ENCODE measurements at regions not wholly inside any gene's neighbourhood (a gene's known extent, or its start where the extent isn't known, plus 50 kb on each side); places are given as distances from the start of the nearest gene placed in this dataset.
"Not testable (repeated sequence)": the region's sequence is repeated elsewhere in the genome, so short reads cannot be mapped to it uniquely, and the experiment has no call there.

DNA sequence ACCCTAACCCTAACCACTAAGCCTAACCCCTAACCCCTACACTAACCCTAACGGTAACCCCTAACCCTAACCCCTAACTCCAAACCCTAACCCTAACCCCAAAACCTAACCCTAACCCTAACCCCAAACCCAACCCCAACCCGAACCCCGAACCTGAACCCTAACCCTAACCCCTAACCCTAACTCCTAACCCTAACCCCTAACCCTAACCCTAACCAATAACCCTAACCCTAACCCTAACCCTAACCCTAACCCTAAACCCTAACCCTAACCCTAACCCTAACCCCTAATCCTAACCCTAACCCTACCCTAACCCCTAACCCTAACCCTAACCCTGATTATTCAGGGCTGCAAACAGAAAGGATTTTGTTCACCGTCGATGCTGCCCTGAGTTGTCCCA is 144.6 kb upstream of the DUSP22 start:
- H3K36me3 ChIP-seq (ENCODE audit: low read depth); H3K4me1 ChIP-seq (ENCODE audit: low read depth); ATAC-seq; DNase-seq; H3K9me3 ChIP-seq; intact Hi-C loops (cut with DNase I, micrococcal nuclease); H3K4me3 ChIP-seq: not testable (repeated sequence)

DNA sequence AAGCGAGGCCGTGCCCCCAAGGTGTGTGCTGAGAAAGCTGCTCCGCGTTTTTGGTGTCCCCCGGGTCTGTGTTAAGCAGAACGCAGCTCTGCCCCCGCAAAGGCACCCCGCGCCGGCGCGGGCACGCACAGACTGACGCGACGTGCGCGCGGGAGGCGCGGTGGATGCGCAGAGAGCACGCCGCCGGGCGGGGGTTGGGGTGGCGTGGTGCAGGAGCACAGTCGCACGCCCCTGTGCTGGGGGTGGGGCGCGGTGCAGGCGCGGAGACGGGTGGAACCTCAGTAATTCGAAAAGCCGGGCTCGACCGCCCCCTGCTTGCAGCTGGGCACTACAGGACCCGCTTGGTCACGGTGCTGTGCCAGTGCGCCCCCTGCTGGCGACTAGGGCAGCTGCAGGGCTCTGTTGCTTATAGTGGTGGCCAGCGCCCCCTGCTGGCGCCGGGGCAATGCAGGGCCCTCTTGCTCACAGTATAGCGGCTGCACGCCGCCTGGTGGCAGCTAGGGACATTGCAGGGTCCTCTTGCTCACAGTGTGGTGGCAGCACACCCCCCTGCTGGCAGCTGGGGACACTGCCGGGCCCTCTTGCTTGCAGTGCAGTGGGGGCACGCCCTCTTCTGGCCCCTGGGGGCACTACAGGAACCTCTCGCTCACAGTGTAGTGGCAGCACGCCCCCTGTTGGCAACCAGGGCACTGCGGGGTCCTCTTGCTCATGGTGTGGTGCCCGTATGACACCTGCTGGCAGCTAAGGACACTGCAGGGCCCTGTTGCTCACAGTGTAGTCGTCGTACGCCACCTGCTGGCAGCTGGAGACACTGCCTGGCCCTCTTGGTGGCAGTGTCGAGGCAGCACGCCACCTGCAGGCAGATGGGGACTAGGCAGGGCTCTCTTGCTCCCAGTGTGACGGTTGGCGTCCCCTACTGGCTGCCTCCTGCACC is 144.0 kb upstream of the DUSP22 start:
- H3K9me3 ChIP-seq; intact Hi-C loops (cut with DNase I, micrococcal nuclease); H3K4me1 ChIP-seq (ENCODE audit: low read depth); H3K36me3 ChIP-seq (ENCODE audit: low read depth); H3K4me3 ChIP-seq: not testable (repeated sequence)
- TF ChIP-seq, protein P1, sequence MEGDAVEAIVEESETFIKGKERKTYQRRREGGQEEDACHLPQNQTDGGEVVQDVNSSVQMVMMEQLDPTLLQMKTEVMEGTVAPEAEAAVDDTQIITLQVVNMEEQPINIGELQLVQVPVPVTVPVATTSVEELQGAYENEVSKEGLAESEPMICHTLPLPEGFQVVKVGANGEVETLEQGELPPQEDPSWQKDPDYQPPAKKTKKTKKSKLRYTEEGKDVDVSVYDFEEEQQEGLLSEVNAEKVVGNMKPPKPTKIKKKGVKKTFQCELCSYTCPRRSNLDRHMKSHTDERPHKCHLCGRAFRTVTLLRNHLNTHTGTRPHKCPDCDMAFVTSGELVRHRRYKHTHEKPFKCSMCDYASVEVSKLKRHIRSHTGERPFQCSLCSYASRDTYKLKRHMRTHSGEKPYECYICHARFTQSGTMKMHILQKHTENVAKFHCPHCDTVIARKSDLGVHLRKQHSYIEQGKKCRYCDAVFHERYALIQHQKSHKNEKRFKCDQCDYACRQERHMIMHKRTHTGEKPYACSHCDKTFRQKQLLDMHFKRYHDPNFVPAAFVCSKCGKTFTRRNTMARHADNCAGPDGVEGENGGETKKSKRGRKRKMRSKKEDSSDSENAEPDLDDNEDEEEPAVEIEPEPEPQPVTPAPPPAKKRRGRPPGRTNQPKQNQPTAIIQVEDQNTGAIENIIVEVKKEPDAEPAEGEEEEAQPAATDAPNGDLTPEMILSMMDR (IDR thresholded peaks at IDR 0.05), result peak; percentile 27
- DNase-seq, result peak; percentile 45 to 62 (median 46)
- ATAC-seq, result peak; percentile 76

DNA sequence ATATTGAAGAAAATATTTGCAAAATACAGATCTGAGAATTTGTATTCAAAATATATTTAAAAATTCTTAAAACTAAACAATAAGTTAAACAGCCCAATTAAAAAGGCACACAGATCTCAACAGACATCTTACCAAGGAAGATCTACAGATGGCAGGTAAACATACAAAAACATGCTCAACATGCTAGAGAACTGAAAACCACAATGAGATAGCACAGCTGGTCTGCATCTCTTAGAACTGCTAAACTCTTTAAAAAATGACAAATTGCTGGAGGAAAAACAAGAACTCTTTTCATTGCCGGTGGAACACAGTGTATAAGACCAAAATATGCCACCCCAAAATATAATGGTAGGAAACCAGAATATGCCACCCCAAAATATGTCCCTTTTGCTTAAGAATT is 142.1 kb upstream of the DUSP22 start:
- ATAC-seq; H3K4me3 ChIP-seq; H3K4me1 ChIP-seq (ENCODE audit: low read depth); H3K9me3 ChIP-seq; intact Hi-C loops (cut with DNase I, micrococcal nuclease); DNase-seq; H3K36me3 ChIP-seq (ENCODE audit: low read depth): not testable (repeated sequence)

DNA sequence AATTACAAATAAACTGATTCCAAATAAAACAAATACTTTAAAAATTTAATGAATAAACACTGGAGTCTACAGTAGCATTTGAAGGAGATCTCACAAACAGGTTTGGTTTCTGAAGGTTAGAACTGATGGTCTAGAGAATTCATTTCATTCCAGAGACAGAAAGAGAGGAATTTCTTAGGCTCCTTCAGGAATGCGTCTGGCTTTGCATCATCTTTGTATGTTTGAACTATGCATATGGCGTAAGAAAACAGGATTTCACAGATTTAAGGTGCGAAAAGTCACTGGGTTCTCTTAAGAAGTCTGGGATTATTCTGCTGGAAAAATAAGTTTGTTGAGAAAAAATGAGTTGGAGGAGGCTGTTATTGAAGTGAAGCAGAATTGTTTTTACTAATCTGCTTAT is 139.9 kb upstream of the DUSP22 start:
- H3K4me1 ChIP-seq (ENCODE audit: low read depth); DNase-seq; ATAC-seq; H3K9me3 ChIP-seq; H3K36me3 ChIP-seq (ENCODE audit: low read depth); intact Hi-C loops (cut with DNase I, micrococcal nuclease); H3K4me3 ChIP-seq: not testable (repeated sequence)

DNA sequence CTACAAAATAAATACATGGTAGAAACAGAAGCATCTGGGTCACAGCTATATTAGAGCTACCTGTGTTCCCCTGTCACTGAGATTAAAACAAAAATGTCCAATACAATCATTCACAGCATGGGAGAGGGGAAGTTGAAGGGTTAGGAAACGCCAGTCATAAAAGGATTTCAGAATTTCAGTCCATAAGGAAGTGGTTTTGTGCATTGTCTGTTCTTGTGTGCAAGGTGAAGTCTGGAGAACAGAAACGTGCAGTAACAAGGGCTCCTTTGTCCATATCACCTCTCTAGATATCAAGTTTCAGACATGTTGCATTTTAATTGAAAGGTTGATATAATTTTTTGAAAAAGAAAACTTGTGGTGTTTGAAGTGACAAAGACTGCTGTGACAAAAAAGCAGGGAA is 139.3 kb upstream of the DUSP22 start:
- H3K4me1 ChIP-seq (ENCODE audit: low read depth); DNase-seq; ATAC-seq; H3K36me3 ChIP-seq (ENCODE audit: low read depth); intact Hi-C loops (cut with DNase I, micrococcal nuclease); H3K4me3 ChIP-seq; H3K9me3 ChIP-seq: not testable (repeated sequence)

DNA sequence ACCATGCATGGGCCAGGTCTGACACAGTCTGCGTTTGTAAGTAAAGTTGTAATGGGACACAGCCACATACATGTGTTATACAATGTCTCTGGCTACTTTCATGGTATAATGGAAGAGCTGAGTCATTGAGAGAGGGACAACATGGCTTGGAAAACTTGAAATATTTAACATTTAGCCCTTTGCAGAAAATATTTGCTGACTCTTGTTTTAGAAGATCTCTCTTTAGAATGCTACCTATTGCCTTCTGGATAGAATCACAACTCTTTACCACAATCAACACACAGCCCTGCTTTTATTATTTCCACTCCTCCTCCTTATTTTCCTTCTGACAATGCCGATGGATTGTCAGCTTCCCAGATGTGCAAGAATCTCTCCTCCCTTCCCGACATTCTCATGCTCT is 138.4 kb upstream of the DUSP22 start:
- H3K4me1 ChIP-seq (ENCODE audit: low read depth); H3K4me3 ChIP-seq; DNase-seq; H3K9me3 ChIP-seq; ATAC-seq; intact Hi-C loops (cut with DNase I, micrococcal nuclease); H3K36me3 ChIP-seq (ENCODE audit: low read depth): not testable (repeated sequence)

DNA sequence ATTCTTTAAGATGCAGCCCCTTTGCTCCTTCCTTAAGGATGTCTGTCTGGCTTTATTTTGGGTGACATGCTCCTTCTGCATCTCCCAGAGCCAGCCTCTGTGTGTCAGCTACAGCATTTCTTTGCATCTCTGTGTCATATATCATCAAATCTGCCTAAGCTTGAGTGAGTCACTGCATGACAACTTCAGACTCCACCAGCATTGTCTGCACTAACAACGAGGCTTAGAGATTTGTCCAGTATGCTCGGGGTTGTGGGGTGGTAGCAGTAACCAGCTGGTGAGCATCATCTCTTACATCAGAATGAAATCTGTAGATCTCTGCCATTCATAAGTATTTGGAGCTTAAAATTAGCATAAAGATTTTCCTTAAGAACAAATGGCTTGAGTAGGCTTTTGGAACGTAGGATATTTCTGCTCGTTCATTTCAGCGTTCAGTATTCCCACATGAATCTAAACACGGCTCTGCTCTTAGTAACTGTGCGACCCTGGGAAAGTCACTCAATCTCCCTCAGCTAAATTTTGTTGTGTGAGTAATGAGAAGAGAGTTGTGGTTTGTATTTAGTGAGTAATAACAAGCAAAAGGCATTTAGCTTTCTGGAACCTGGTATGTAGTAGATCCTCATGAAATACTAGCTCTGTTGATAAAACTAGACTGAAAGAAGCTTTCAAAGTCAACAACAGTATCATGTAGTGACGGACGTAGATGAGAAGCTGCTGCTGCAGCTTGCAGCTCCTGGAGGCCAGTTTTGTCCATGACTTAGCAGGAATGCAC is 137.8 kb upstream of the DUSP22 start:
- H3K36me3 ChIP-seq (ENCODE audit: low read depth); ATAC-seq; intact Hi-C loops (cut with DNase I, micrococcal nuclease); H3K9me3 ChIP-seq; DNase-seq; H3K4me3 ChIP-seq; H3K4me1 ChIP-seq (ENCODE audit: low read depth): not testable (repeated sequence)

DNA sequence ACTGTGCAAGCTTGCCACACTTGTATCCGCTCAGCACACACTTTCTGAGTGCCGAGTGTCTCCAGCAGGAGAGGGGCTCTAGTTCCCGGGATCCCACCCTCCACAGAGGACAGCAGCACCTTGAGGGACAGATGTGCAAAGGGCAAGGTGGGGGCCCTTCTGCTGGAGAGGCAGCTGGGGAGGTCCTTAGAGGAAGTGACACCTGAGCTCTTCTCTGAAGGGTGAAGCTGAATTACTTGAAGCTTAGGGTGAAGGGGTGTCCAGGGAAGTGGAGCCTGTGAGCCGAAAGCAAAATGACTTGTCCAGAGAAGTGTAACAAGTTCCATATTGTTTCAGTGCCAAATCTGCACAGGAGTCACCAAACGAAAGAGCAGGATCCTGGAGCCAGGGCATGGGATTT is 136.3 kb upstream of the DUSP22 start:
- TF ChIP-seq, protein P1 (IDR thresholded peaks at IDR 0.05), result no peak
- intact Hi-C loops (cut with DNase I, micrococcal nuclease), result no loop called here
- Histone ChIP-seq H3K4me1 (ENCODE audit: low read depth) (no peaks in the 10 kb centered on the region), H3K36me3 (ENCODE audit: low read depth) (no peaks in the 10 kb centered on the region), H3K9me3 (no peaks in the 10 kb centered on the region), H3K4me3 (no peak overlapping the region)
- DNase-seq (no peak), ATAC-seq (no peak)

DNA sequence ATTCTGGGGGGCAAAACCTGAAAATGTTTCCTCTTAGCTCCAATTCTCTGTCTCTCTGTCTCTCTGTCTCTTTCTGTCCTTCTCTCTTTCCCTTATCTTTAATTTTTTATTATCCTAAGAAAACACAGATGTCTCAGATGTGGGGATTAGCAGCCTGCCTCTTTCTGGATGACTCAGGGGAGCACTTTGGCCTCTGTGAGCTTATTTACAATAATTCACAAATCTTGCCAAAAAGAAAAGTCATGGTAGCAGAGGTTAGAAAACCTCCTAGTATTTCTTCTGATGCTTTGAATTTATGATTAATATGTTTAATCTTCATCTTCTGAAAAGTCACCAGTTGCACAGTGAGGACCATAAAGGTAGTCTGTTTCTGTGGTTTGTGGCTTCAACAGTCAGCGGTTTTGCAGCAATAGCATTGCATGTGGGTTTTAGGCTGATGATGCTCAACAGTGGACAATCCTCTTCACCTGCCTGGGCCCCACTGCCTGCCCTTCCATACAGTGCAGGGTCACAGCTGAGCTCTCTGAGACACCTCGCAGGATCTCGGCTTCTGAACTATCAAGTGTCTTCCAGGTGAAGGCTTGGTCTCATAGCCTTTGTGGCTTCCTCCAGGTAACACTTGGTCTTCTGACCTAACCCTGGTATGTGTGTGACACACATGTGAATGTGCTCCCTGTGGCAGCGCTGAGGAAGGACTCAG is 135.7 kb upstream of the DUSP22 start:
- H3K4me3 ChIP-seq; H3K4me1 ChIP-seq (ENCODE audit: low read depth); intact Hi-C loops (cut with DNase I, micrococcal nuclease); ATAC-seq; H3K9me3 ChIP-seq; H3K36me3 ChIP-seq (ENCODE audit: low read depth); DNase-seq: not testable (repeated sequence)

DNA sequence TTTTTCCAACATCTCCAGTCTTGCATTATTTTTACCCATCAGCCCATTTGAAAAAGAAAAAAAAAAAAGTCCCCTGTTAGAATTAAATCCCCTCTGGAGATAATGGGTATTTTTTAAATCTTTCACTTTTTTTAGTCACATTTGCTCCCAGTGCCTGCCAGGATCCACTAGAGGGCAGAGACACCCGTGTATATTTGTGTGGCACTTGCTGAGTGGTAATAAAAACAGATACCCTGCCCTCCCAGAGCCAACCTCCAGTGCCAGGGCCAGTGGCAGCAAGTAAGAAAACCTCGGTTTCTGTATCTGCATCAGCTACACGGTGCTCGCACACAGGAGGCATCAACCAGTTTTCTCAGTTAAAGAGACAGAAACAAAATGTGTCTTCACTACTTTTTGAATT is 135.1 kb upstream of the DUSP22 start:
- intact Hi-C loops (cut with DNase I, micrococcal nuclease); H3K9me3 ChIP-seq; H3K36me3 ChIP-seq (ENCODE audit: low read depth); ATAC-seq; H3K4me1 ChIP-seq (ENCODE audit: low read depth); DNase-seq; H3K4me3 ChIP-seq: not testable (repeated sequence)

DNA sequence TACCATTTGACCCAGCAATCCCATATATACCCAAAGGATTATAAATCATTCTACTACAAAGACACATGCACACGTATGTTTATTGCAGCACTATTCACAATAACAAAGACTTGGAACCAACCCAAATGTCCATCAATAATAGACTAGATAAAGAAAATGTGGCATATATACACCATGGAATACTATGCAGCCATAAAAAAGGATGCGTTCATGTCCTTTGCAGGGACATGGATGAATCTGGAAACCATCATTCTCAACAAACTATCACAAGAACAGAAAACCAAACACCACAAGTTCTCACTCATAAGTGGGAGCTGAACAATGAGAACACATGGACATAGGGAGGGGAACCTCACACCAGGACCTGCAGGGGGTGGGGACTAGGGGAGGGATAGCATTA is 130.6 kb upstream of the DUSP22 start:
- H3K4me1 ChIP-seq (ENCODE audit: low read depth); H3K4me3 ChIP-seq; intact Hi-C loops (cut with DNase I, micrococcal nuclease); DNase-seq; ATAC-seq; H3K36me3 ChIP-seq (ENCODE audit: low read depth); H3K9me3 ChIP-seq: not testable (repeated sequence)
